SK-N-SH (cell line): ENCODE measurements at regions not wholly inside any gene's neighbourhood (a gene's known extent, or its start where the extent isn't known, plus 50 kb on each side); places are given as distances from the start of the nearest gene placed in this dataset.
"Not testable (repeated sequence)": the region's sequence is repeated elsewhere in the genome, so short reads cannot be mapped to it uniquely, and the experiment has no call there.

Experiments used
- CTCF ChIA-PET: fragments of 300-600, 350-600 bp; formaldehyde crosslinking; extraction: SDS; loops from one replicate; lab custom pipeline; 2021; lab: Yijun Ruan, JAX
- POLR2A ChIA-PET: fragments of 350-600 bp; sonication (Branson Sonifier 250); formaldehyde crosslinking; extraction: SDS; loops from one replicate; lab custom pipeline; 2020; ENCODE audit warnings: antibody characterized with exemption, inconsistent platforms; lab: Yijun Ruan, JAX
- DNase-seq: peaks from one replicate; pipeline ENCODE4 v3.0.0; 2012
- H2AFZ ChIP-seq: fragments of 200-600 bp; sonication (generic); 2 replicates; pipeline ENCODE4 v1.8.1; 2016; ENCODE audit warnings: antibody characterized with exemption, mild to moderate bottlenecking, low read depth
- H3F3A ChIP-seq: fragments of 200-600 bp; sonication (generic); replicated peaks from 2 replicates; pipeline ENCODE3; 2016; ENCODE audit warnings: antibody characterized with exemption, mild to moderate bottlenecking; ENCODE audit not compliant: insufficient read depth
- H3K27ac ChIP-seq, 2 experiments: fragments of 200-500 bp in 1 of 2; fragments of 200-600 bp in 1 of 2; sonication (Bioruptor generic) in 1 of 2; sonication (generic), shearing (Covaris generic) in 1 of 2; 2 replicates each; pipeline versions ENCODE4 v1.5.1 to v1.6.1; 2014 to 2016; ENCODE audit warnings: low read depth in 2 of 2, inconsistent platforms in 1 of 2, low read length in 1 of 2, mild to moderate bottlenecking in 1 of 2, mixed read lengths in 1 of 2
- H3K27me3 ChIP-seq: fragments of 200-600 bp; sonication (generic), shearing (Covaris generic); 2 replicates; pipeline ENCODE4 v1.6.1; 2016; ENCODE audit warnings: mixed run types; ENCODE audit not compliant: insufficient read depth
- H3K36me3 ChIP-seq, 2 experiments: fragments of 200-500 bp in 1 of 2; fragments of 200-600 bp in 1 of 2; sonication (Bioruptor generic) in 1 of 2; sonication (generic) in 1 of 2; replicated peaks in 1 of 2; 2 replicates each; pipeline versions ENCODE3 to v1.5.1; 2014 to 2016; ENCODE audit warnings: low read length in 1 of 2, mild to moderate bottlenecking in 1 of 2; ENCODE audit not compliant: insufficient read depth in 2 of 2, control insufficient read depth in 1 of 2
- H3K4me1 ChIP-seq, 2 experiments: fragments of 200-500 bp in 1 of 2; fragments of 200-600 bp in 1 of 2; sonication (Bioruptor generic) in 1 of 2; sonication (generic), shearing (Covaris generic) in 1 of 2; 2 replicates each; pipeline versions ENCODE4 v1.5.1 to v1.6.1; 2014 to 2016; ENCODE audit warnings: low read depth in 1 of 2, low read length in 1 of 2, mixed run types in 1 of 2; ENCODE audit not compliant: insufficient read depth in 2 of 2, control insufficient read depth in 1 of 2
- H3K4me2 ChIP-seq: fragments of 200-600 bp; sonication (generic), shearing (Covaris generic); 2 replicates; pipeline ENCODE4 v1.6.1; 2017; ENCODE audit warnings: mixed run types
- H3K4me3 ChIP-seq, 2 experiments: fragments of 200-500 bp in 1 of 2; fragments of 200-600 bp in 1 of 2; sonication (Bioruptor generic) in 1 of 2; sonication (generic), shearing (Covaris generic) in 1 of 2; 2 replicates each; pipeline versions ENCODE4 v1.5.1 to v1.8.1; 2014 to 2016; ENCODE audit warnings: low read depth in 2 of 2, inconsistent platforms in 1 of 2, low read length in 1 of 2, mild to moderate bottlenecking in 1 of 2, mixed read lengths in 1 of 2, moderate library complexity in 1 of 2
- H3K79me2 ChIP-seq: fragments of 200-600 bp; sonication (generic); 2 replicates; pipeline ENCODE4 v1.8.1; 2017; ENCODE audit warnings: mild to moderate bottlenecking; ENCODE audit not compliant: insufficient read depth
- H3K9ac ChIP-seq: fragments of 200-600 bp; sonication (generic); 2 replicates; pipeline ENCODE4 v1.6.1; 2017; ENCODE audit warnings: mixed run types
- H3K9me2 ChIP-seq: fragments of 200-600 bp; sonication (generic); 2 replicates; pipeline ENCODE4 v1.6.1; 2017; ENCODE audit warnings: mixed run types
- H3K9me3 ChIP-seq: fragments of 200-600 bp; sonication (generic); 2 replicates; pipeline ENCODE4 v1.6.1; 2017; ENCODE audit warnings: mixed run types, mild to moderate bottlenecking, moderate library complexity
- H4K20me1 ChIP-seq: fragments of 200-600 bp; sonication (generic); 2 replicates; pipeline ENCODE4 v1.6.1; 2017; ENCODE audit warnings: mild to moderate bottlenecking, mixed run types; ENCODE audit not compliant: insufficient read depth
- WGBS: methylation state at CpG from one replicate; pipeline ENCODE4 v1.1.6; 2017; ENCODE audit warnings: low lambda C conversion rate; 5-methylcytosine and 5-hydroxymethylcytosine counted together

GRCh38 chr21:5101749-5102148, 5419.6 kb upstream of the TPTE start:
- POLR2A ChIA-PET, result not testable (repeated sequence)

GRCh38 chr21:5103880-5104561, 5417.4 kb upstream of the TPTE start:
- H3K36me3 ChIP-seq, H3K9me3 ChIP-seq, DNase-seq, H3K9ac ChIP-seq, H3K9me2 ChIP-seq, H3K27ac ChIP-seq, H3K27me3 ChIP-seq, H2AFZ ChIP-seq, H4K20me1 ChIP-seq, H3F3A ChIP-seq, H3K4me2 ChIP-seq, CTCF ChIA-PET, H3K4me3 ChIP-seq, POLR2A ChIA-PET, H3K79me2 ChIP-seq, H3K4me1 ChIP-seq: not testable (repeated sequence)
- WGBS, result 89% methylated on average over 3 of the region's 27 CpGs

More at GRCh38 chr21:5101749-5102148, 5419.6 kb upstream of the TPTE start:
- H3K4me3 ChIP-seq, H4K20me1 ChIP-seq, H3K36me3 ChIP-seq, H3K9me3 ChIP-seq, H3K27me3 ChIP-seq, H3K79me2 ChIP-seq, H3F3A ChIP-seq, CTCF ChIA-PET, DNase-seq, H3K4me2 ChIP-seq, H3K27ac ChIP-seq, H3K9ac ChIP-seq, H3K9me2 ChIP-seq, H3K4me1 ChIP-seq, H2AFZ ChIP-seq: not testable (repeated sequence)
- 33% methylated on average over 2 of the region's 14 CpGs for WGBS

GRCh38 chr21:5104562-5104928, 5416.8 kb upstream of the TPTE start:
- POLR2A ChIA-PET, CTCF ChIA-PET, H3K36me3 ChIP-seq, H3K9me3 ChIP-seq, DNase-seq, H4K20me1 ChIP-seq, H2AFZ ChIP-seq, H3K9me2 ChIP-seq, H3F3A ChIP-seq, H3K9ac ChIP-seq, H3K27ac ChIP-seq, H3K4me2 ChIP-seq, H3K27me3 ChIP-seq, H3K79me2 ChIP-seq, H3K4me1 ChIP-seq, H3K4me3 ChIP-seq: not testable (repeated sequence)
- no CpG with 5 or more reads among the region's 11 CpGs for WGBS

GRCh38 chr21:5105939-5106708, 5415.3 kb upstream of the TPTE start:
- H3K27ac ChIP-seq, POLR2A ChIA-PET, H3K9ac ChIP-seq, H3K36me3 ChIP-seq, H3K4me1 ChIP-seq, H3F3A ChIP-seq, H2AFZ ChIP-seq, CTCF ChIA-PET, H4K20me1 ChIP-seq, H3K4me3 ChIP-seq, H3K79me2 ChIP-seq, H3K4me2 ChIP-seq, H3K27me3 ChIP-seq, H3K9me2 ChIP-seq, DNase-seq, H3K9me3 ChIP-seq: not testable (repeated sequence)
- no CpG with 5 or more reads among the region's 35 CpGs for WGBS

- H3K4me3 ChIP-seq, H3K4me1 ChIP-seq, H3K27me3 ChIP-seq, POLR2A ChIA-PET, H3K9me2 ChIP-seq, H3K9me3 ChIP-seq, H3K36me3 ChIP-seq, H3F3A ChIP-seq, H3K9ac ChIP-seq, CTCF ChIA-PET, H4K20me1 ChIP-seq, H3K79me2 ChIP-seq, DNase-seq, H3K27ac ChIP-seq, H2AFZ ChIP-seq, H3K4me2 ChIP-seq: not testable (repeated sequence)
- WGBS, result 75% methylated on average over 2 of the region's 23 CpGs
Observed at GRCh38 chr21:5106767-5107464, 5414.5 kb upstream of the TPTE start.

- H3K9me3 ChIP-seq, H3K4me1 ChIP-seq, POLR2A ChIA-PET, H3K36me3 ChIP-seq, H3K27me3 ChIP-seq, H3F3A ChIP-seq, H2AFZ ChIP-seq, DNase-seq, H3K27ac ChIP-seq, H3K4me2 ChIP-seq, H3K4me3 ChIP-seq, H3K9ac ChIP-seq, H3K79me2 ChIP-seq, CTCF ChIA-PET, H3K9me2 ChIP-seq, H4K20me1 ChIP-seq: not testable (repeated sequence)
- no CpG with 5 or more reads among the region's 20 CpGs for WGBS
Observed at GRCh38 chr21:5107637-5108036, 5413.7 kb upstream of the TPTE start.
